HCT116 (cell line): ENCODE measurements at regions not wholly inside any gene's neighbourhood (a gene's known extent, or its start where the extent isn't known, plus 50 kb on each side); places are given as distances from the start of the nearest gene placed in this dataset.

Source experiments
- ATAC-seq: fragments of 200-7000 bp; cut with Tn5 transposase; 2 replicates; pipeline ENCODE4 v1.9.1; 2020; ENCODE audit warnings: mild to moderate bottlenecking, moderate library complexity
- BruUV-seq: library from RNA; stranded (reverse); fragments of 400-500 nt; replicated peaks from 2 replicates; lab custom pipeline; 2021; lab: Mats Ljungman, UMichigan
- CTCF ChIA-PET: fragments of 300-600 bp; sonication (Branson Sonifier 250); formaldehyde crosslinking; loops from one replicate; lab custom pipeline; 2021; ENCODE audit warnings: antibody characterized with exemption; lab: Charles Lee
- POLR2A ChIA-PET: fragments of 300-600, 350-600 bp; sonication (Branson Sonifier 250); formaldehyde crosslinking; loops from one replicate; lab custom pipeline; 2021; ENCODE audit warnings: antibody characterized with exemption; lab: Charles Lee
- RAD21 ChIA-PET, 2 experiments: fragments of 300-600 bp; sonication (Branson Sonifier 250); formaldehyde crosslinking; loops; one replicate each; lab custom pipeline; 2023; ENCODE audit warnings: low total read pairs in 2 of 2; ENCODE audit not compliant: uncharacterized antibody in 2 of 2, unreplicated experiment in 2 of 2, low non-redundant PET in 1 of 2; lab: Charles Lee
- DNase-seq: peaks from one replicate; pipeline ENCODE4 v3.0.0-alpha.2; 2010; ENCODE audit warnings: low read depth, low spot score
- H2AFZ ChIP-seq: fragments of 200-600 bp; shearing (Covaris generic), sonication (generic); 2 replicates; pipeline ENCODE4 v1.6.1; 2017; ENCODE audit warnings: low read depth, mixed run types, mixed read lengths, antibody characterized with exemption, low read length; ENCODE audit not compliant: poor library complexity, severe bottlenecking
- H3K27ac ChIP-seq: 2 replicates; pipeline ENCODE4 v1.5.1; 2012; ENCODE audit warnings: low read depth, low read length
- H3K27me3 ChIP-seq: fragments of 200-600 bp; sonication (generic); 2 replicates; pipeline ENCODE4 v1.6.1; 2016; ENCODE audit warnings: mixed run types, low read length, mixed read lengths; ENCODE audit not compliant: insufficient read depth
- H3K36me3 ChIP-seq, 2 experiments: fragments of 200-500 bp in 1 of 2; fragments of 200-600 bp in 1 of 2; sonication (Bioruptor generic) in 1 of 2; sonication (generic) in 1 of 2; 2 replicates each; pipeline versions ENCODE4 v1.5.1 to v1.6.1; 2014 to 2016; ENCODE audit warnings: low read length in 2 of 2, inconsistent platforms in 1 of 2, mixed read lengths in 1 of 2, mixed run types in 1 of 2; ENCODE audit not compliant: insufficient read depth in 2 of 2, control insufficient read depth in 1 of 2
- H3K4me1 ChIP-seq, 2 experiments: fragments of 200-600 bp in 1 of 2; sonication (generic) in 1 of 2; 2 replicates each; pipeline versions ENCODE4 v1.5.1 to v1.6.1; 2012 to 2017; ENCODE audit warnings: low read length in 2 of 2, inconsistent platforms in 1 of 2, mild to moderate bottlenecking in 1 of 2, mixed read lengths in 1 of 2, mixed run types in 1 of 2, moderate library complexity in 1 of 2; ENCODE audit not compliant: insufficient read depth in 2 of 2, control insufficient read depth in 1 of 2
- H3K4me2 ChIP-seq: fragments of 200-600 bp; sonication (generic); 2 replicates; pipeline ENCODE4 v1.6.1; 2017; ENCODE audit warnings: mixed run types, low read length, mixed read lengths
- H3K4me3 ChIP-seq, 2 experiments: fragments of 200-600 bp in 1 of 2; sonication (generic) in 1 of 2; replicated peaks in 1 of 2; 2 replicates each; pipeline ENCODE4 v1.5.1; 2011 to 2016; ENCODE audit warnings: low read length in 2 of 2, control low read depth in 1 of 2, low read depth in 1 of 2, mild to moderate bottlenecking in 1 of 2, mixed read lengths in 1 of 2, mixed run types in 1 of 2
- H3K79me2 ChIP-seq: fragments of 200-600 bp; sonication (generic); 2 replicates; pipeline ENCODE4 v1.6.1; 2017; ENCODE audit warnings: mild to moderate bottlenecking, mixed run types, low read length, moderate library complexity, mixed read lengths; ENCODE audit not compliant: insufficient read depth
- H3K9ac ChIP-seq: fragments of 200-600 bp; sonication (generic); 2 replicates; pipeline ENCODE4 v1.6.1; 2016; ENCODE audit warnings: low read length, mixed read lengths
- H3K9me2 ChIP-seq: fragments of 200-600 bp; sonication (generic), shearing (Covaris generic); 2 replicates; pipeline ENCODE4 v1.6.1; 2017; ENCODE audit warnings: mixed run types, mild to moderate bottlenecking, moderate library complexity; ENCODE audit not compliant: insufficient read depth
- H3K9me3 ChIP-seq, 2 experiments: fragments of 200-500 bp in 1 of 2; fragments of 200-600 bp in 1 of 2; sonication (Bioruptor generic) in 1 of 2; sonication (generic) in 1 of 2; 2 replicates each; pipeline ENCODE4 v1.6.1; 2014 to 2017; ENCODE audit warnings: low read length in 2 of 2, mixed read lengths in 2 of 2, inconsistent platforms in 1 of 2, low read depth in 1 of 2, mild to moderate bottlenecking in 1 of 2, mixed run types in 1 of 2, moderate library complexity in 1 of 2; ENCODE audit not compliant: control insufficient read depth in 1 of 2, insufficient read depth in 1 of 2
- H4K20me1 ChIP-seq: fragments of 200-600 bp; sonication (generic), shearing (Covaris generic); 2 replicates; pipeline ENCODE4 v1.6.1; 2017; ENCODE audit warnings: mixed run types, mild to moderate bottlenecking, moderate library complexity; ENCODE audit not compliant: insufficient read depth
- CEBPB ChIP-seq: IDR thresholded peaks from 2 replicates; pipeline ENCODE4 v1.6.1; 2012; ENCODE audit warnings: low read depth
- EGR1 ChIP-seq: IDR thresholded peaks from 2 replicates; pipeline ENCODE4 v1.6.1; 2012; ENCODE audit warnings: low read depth
- EZH2 ChIP-seq: fragments of 200-600 bp; sonication (generic); IDR thresholded peaks from 2 replicates; pipeline ENCODE4 v1.6.1; 2017; ENCODE audit warnings: antibody characterized with exemption, mixed run types
- POLR2A ChIP-seq: IDR thresholded peaks from 2 replicates; pipeline ENCODE4 v1.7.0; 2011; ENCODE audit warnings: borderline replicate concordance; ENCODE audit not compliant: insufficient read depth, insufficient read length; ENCODE audit errors: extremely low read depth
- SIN3A ChIP-seq: IDR thresholded peaks from 2 replicates; pipeline ENCODE4 v1.6.1; 2012; ENCODE audit warnings: low read depth
- SP1 ChIP-seq: IDR thresholded peaks from 2 replicates; pipeline ENCODE4 v1.6.1; 2012; ENCODE audit warnings: low read depth
- ZFX ChIP-seq: fragments of 450-650 bp; IDR thresholded peaks from 2 replicates; pipeline ENCODE4 v1.6.1; 2017
- intact Hi-C: fragments of 100-400 bp; cut with micrococcal nuclease; formaldehyde crosslinking; loops from 2 replicates; pipeline ENCODE4 v1.10.0; 2022
- TF ChIP-seq, protein P1 (sequence below): IDR thresholded peaks from 2 replicates; pipeline ENCODE4 v1.6.1; 2012
- TF ChIP-seq, protein P2 (sequence below): IDR thresholded peaks from 2 replicates; pipeline ENCODE4 v1.6.1; 2012; ENCODE audit warnings: low read depth

DNA sequence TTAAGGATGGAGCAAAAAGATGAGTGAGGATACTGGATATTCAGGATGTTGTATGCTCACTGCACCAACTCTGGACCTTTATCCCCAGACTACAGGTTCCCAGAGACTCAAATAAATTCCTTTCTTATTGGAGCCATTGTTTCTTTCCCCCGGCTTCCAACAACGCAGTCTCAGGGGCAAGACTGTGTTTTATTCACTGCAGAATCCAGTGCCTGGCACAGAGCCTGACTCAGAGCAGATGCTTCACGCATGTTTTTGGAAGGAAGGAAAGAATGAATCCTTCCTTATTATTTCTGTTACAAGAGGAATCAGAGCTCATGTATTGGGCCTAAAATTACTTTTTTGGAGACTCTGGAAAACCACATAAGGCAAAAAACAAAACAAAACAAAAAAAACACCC lies 96.0 kb upstream of the VGLL4 start:
- intact Hi-C loops = no loop called here
- H3K27me3 ChIP-seq = peaks cover 8% of the 10 kb centered on the region; the same call in 1 of the 2 replicates

GRCh38 chr3:11739123-11739522 lies 95.4 kb upstream of the VGLL4 start:
- intact Hi-C loops = no loop called here
- H3K79me2 ChIP-seq = no peaks in the 10 kb centered on the region
- ChIA-PET POLR2A (no interaction called here), CTCF (no interaction called here), RAD21 (no interaction called here)
- H3K36me3 ChIP-seq = no peaks in the 10 kb centered on the region
- no peak overlapping the region for H3K4me3 ChIP-seq
- H3K4me1 ChIP-seq = no peaks in the 10 kb centered on the region
- H2AFZ ChIP-seq = no peak overlapping the region
- H3K27me3 ChIP-seq = peaks cover 8% of the 10 kb centered on the region; the same call in 1 of the 2 replicates
- ATAC-seq = no peak
- no peak overlapping the region for H3K27ac ChIP-seq
- no TSS peak for BruUV-seq
- DNase-seq = no peak
- H3K9me2 ChIP-seq = no peaks in the 10 kb centered on the region
- H3K4me2 ChIP-seq = no peak overlapping the region
- no peaks in the 10 kb centered on the region for H3K9me3 ChIP-seq
- H4K20me1 ChIP-seq = no peaks in the 10 kb centered on the region
- H3K9ac ChIP-seq = no peak overlapping the region
- TF ChIP-seq CEBPB (no peak), ZFX (no peak), SIN3A (no peak), EGR1 (no peak), SP1 (no peak)
- TF ChIP-seq, protein P1, sequence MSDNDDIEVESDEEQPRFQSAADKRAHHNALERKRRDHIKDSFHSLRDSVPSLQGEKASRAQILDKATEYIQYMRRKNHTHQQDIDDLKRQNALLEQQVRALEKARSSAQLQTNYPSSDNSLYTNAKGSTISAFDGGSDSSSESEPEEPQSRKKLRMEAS = no peak
- TF ChIP-seq, protein P2, sequence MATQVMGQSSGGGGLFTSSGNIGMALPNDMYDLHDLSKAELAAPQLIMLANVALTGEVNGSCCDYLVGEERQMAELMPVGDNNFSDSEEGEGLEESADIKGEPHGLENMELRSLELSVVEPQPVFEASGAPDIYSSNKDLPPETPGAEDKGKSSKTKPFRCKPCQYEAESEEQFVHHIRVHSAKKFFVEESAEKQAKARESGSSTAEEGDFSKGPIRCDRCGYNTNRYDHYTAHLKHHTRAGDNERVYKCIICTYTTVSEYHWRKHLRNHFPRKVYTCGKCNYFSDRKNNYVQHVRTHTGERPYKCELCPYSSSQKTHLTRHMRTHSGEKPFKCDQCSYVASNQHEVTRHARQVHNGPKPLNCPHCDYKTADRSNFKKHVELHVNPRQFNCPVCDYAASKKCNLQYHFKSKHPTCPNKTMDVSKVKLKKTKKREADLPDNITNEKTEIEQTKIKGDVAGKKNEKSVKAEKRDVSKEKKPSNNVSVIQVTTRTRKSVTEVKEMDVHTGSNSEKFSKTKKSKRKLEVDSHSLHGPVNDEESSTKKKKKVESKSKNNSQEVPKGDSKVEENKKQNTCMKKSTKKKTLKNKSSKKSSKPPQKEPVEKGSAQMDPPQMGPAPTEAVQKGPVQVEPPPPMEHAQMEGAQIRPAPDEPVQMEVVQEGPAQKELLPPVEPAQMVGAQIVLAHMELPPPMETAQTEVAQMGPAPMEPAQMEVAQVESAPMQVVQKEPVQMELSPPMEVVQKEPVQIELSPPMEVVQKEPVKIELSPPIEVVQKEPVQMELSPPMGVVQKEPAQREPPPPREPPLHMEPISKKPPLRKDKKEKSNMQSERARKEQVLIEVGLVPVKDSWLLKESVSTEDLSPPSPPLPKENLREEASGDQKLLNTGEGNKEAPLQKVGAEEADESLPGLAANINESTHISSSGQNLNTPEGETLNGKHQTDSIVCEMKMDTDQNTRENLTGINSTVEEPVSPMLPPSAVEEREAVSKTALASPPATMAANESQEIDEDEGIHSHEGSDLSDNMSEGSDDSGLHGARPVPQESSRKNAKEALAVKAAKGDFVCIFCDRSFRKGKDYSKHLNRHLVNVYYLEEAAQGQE = no peak

More for the DNA sequence above, 96.0 kb upstream of the VGLL4 start:
- ChIA-PET POLR2A (no interaction called here), CTCF (no interaction called here), RAD21 (no interaction called here)
- Histone ChIP-seq H3K9me3 (no peaks in the 10 kb centered on the region), H3K4me2 (no peak overlapping the region), H3K79me2 (no peaks in the 10 kb centered on the region), H4K20me1 (no peaks in the 10 kb centered on the region), H3K27ac (no peak overlapping the region), H3K4me3 (no peak overlapping the region), H3K4me1 (no peaks in the 10 kb centered on the region), H3K9ac (no peak overlapping the region), H2AFZ (no peak overlapping the region), H3K36me3 (no peaks in the 10 kb centered on the region), H3K9me2 (no peaks in the 10 kb centered on the region)
- no peak for DNase-seq
- no peak for ATAC-seq
- BruUV-seq = no TSS peak
- TF ChIP-seq EZH2 = no peak
- TF ChIP-seq, protein P2 = no peak
- TF ChIP-seq POLR2A = no peak
